Duodenal mucosa (tissue), 2 donors: ENCODE measurements at regions not wholly inside any gene's neighbourhood (a gene's known extent, or its start where the extent isn't known, plus 50 kb on each side); places are given as distances from the start of the nearest gene placed in this dataset.

Experiments
- H3K27ac ChIP-seq: one replicate; pipeline ENCODE4 v1.7.0; 2013; ENCODE audit warnings: low read depth, low read length
- H3K27me3 ChIP-seq, 2 donors: one replicate each; pipeline ENCODE4 v1.7.0; 2013; ENCODE audit warnings: low read length in 2 of 2, control low read depth in 1 of 2; ENCODE audit not compliant: insufficient read depth in 2 of 2, control insufficient read depth in 1 of 2
- H3K36me3 ChIP-seq, 2 donors: one replicate each; pipeline ENCODE4 v1.7.0; 2013; ENCODE audit warnings: low read length in 2 of 2, control low read depth in 1 of 2; ENCODE audit not compliant: insufficient read depth in 2 of 2, control insufficient read depth in 1 of 2
- H3K4me1 ChIP-seq, 2 donors: one replicate each; pipeline ENCODE4 v1.7.0; 2013; ENCODE audit warnings: low read length in 2 of 2, control low read depth in 1 of 2; ENCODE audit not compliant: insufficient read depth in 2 of 2, control insufficient read depth in 1 of 2
- H3K4me3 ChIP-seq, 2 donors: one replicate each; pipeline ENCODE4 v1.7.0; 2013; ENCODE audit warnings: low read length in 2 of 2, low read depth in 1 of 2
- H3K9ac ChIP-seq, 2 donors: one replicate each; pipeline ENCODE4 v1.7.0; 2013; ENCODE audit warnings: low read length in 2 of 2, low read depth in 1 of 2
- H3K9me3 ChIP-seq, 2 donors: one replicate each; pipeline ENCODE4 v1.7.0; 2013; ENCODE audit warnings: low read length in 2 of 2, control low read depth in 1 of 2; ENCODE audit not compliant: control insufficient read depth in 1 of 2

DNA sequence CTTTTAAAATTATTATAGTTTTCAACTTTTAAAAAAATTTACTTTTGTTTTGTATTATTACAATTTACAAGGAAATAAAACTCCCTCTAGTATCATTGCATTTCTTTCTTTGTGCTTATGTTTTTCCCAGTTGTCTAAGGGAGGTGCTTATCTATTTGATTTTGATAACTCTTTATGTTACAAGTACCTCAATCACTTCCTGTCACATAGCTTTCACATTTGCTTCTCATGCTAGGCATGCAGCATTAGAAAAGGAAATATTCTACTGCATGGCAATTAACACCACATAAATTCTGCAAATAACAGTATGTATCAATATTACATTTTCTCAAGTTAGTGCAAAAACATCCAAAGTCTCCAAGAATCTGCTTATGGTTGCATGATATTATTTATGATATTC lies 180.3 kb upstream of the HS3ST1 start:
- Histone ChIP-seq H3K9me3 (no peaks in the 10 kb centered on the region), H3K9ac (no peak overlapping the region), H3K4me1 (peaks cover 0 to 6% of the 10 kb centered on the region in 2 donors), H3K27ac (no peak overlapping the region), H3K36me3 (no peaks in the 10 kb centered on the region), H3K4me3 (no peak overlapping the region), H3K27me3 (no peaks in the 10 kb centered on the region)

DNA sequence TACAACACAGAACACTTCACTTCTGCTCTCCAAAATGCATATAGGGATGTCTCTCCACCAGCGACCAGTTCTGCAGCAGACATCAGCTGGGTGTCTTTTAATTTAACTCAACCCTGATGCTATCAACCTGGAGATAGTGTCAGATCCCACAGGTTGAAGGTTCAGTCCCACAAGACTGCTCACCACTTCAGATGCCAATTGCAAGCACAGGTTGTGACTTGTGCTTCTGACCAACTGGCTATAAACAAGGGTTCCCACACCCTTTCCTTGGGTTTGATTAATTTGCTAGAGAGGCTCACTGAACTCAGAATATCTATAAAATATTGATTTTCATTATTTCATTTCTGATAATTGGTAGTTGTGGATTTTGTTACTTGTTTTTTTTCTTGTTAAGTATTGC lies 177.4 kb upstream of the HS3ST1 start:
- Histone ChIP-seq H3K27ac (no peak overlapping the region), H3K9me3 (no peaks in the 10 kb centered on the region), H3K9ac (no peak overlapping the region), H3K4me1 (peaks cover 0 to 6% of the 10 kb centered on the region in 2 donors), H3K36me3 (no peaks in the 10 kb centered on the region), H3K4me3 (no peak overlapping the region), H3K27me3 (no peaks in the 10 kb centered on the region)

DNA sequence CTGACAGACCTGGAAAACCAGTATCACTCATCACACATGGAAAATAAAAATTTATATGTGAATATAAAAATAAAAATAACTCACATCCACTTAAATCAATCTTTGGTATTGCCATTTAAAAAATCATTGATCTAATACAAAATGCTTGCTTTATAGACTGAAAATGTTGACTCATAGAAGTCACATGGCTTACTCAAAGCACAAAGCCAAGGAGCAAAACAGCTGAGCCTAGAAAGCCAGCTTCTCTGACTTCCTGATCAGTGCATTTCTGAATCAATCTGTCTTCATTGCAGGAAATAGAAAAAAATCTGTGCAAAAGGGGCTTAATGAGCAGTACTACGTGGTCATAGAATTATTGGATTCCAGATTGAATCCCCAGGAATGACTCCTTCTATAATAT lies 176.9 kb upstream of the HS3ST1 start:
- Histone ChIP-seq H3K27me3 (no peaks in the 10 kb centered on the region), H3K9ac (no peak overlapping the region), H3K27ac (no peak overlapping the region), H3K4me3 (no peak overlapping the region), H3K4me1 (peaks cover 0 to 6% of the 10 kb centered on the region in 2 donors), H3K36me3 (no peaks in the 10 kb centered on the region), H3K9me3 (no peaks in the 10 kb centered on the region)

DNA sequence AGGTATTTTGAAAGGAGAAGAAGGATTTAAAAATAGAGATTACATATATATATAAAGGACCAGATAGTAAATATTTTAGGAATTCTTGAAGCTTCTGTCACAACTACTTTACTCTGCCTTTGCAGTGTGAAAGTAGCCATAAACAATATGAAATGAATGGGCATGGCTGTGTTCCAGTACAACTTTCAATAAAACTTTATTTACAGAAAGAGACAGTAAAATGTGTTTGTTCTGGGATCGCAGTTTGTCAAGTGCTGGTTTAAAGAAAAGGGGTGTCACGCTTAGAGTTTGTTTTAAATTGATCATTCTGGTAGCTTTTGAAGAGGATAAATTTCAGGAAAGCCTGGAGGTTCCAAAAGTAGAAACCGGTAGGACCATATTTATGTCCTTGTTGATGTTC lies 176.1 kb upstream of the HS3ST1 start:
- H3K4me3 ChIP-seq: no peak overlapping the region
- H3K9me3 ChIP-seq: no peaks in the 10 kb centered on the region
- H3K9ac ChIP-seq: no peak overlapping the region
- H3K4me1 ChIP-seq: peaks cover 0 to 6% of the 10 kb centered on the region in 2 donors
- no peaks in the 10 kb centered on the region for H3K36me3 ChIP-seq
- H3K27me3 ChIP-seq: no peaks in the 10 kb centered on the region
- H3K27ac ChIP-seq: no peak overlapping the region

DNA sequence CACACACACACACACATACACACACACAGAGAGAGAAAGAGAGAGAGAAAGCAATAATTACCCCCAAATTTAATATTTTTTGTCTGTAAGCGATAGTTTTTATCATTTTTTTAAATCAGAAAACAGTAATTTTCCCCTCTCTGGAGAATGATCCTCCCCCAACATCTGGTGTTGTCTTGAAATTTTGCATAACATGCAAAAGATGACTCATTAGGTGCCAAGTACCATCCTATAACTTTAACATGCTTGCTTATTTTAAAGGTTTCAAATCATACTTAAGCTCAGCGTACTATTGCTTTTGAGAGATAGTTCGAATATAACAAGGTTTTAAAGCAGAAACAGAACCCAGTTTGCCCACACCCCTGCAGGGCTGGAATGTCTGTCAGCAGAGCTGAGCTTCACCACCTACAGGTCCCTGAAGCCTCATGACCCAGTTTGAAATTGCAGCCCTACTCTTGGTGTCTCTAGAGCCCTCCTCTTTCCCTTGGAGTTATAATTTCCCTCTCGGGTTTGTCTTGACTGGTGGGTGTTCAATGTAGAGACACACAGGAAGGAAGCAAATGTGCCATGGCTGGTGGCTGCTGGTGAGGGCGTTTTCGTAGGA lies 175.0 kb upstream of the HS3ST1 start:
- no peaks in the 10 kb centered on the region for H3K9me3 ChIP-seq
- H3K9ac ChIP-seq: no peak overlapping the region
- no peaks in the 10 kb centered on the region for H3K27me3 ChIP-seq
- no peak overlapping the region for H3K27ac ChIP-seq
- no peaks in the 10 kb centered on the region for H3K36me3 ChIP-seq
- H3K4me3 ChIP-seq: no peak overlapping the region
- peaks cover 0 to 6% of the 10 kb centered on the region in 2 donors for H3K4me1 ChIP-seq

DNA sequence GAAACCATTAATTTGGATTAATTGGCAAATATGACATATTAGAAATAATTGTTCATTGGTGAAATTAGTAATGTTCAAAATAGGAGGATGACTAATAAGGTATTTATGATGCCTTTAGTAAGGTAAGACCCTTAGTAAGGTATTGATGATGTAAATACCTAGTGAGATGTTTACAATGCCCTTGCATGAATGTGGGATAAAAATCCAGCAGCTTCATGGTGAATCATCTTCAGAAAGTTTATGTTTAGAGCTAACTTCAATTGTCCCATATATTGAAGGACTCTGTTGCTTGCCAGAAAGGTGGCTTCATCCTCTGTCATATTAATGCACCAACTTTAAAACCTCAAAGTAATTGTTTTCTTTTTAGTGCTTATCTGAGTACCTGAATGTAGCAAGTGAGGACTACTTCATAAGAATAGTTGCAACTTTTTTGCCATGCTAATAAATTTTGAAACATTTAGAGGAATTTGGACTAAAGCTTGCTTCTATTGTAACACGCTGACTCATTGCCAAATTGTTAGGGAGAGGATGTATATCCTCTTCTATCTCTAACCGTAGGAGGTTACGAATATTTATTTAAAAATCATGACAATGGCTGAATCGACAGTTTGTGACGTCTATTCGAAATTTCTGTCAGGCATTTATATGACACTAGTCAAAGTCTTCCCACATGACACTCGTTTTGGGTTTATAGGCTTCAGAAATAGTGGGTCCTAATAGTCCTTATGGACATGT lies 174.1 kb upstream of the HS3ST1 start:
- Histone ChIP-seq H3K9ac (no peak overlapping the region), H3K4me1 (peaks cover 0 to 6% of the 10 kb centered on the region in 2 donors)

DNA sequence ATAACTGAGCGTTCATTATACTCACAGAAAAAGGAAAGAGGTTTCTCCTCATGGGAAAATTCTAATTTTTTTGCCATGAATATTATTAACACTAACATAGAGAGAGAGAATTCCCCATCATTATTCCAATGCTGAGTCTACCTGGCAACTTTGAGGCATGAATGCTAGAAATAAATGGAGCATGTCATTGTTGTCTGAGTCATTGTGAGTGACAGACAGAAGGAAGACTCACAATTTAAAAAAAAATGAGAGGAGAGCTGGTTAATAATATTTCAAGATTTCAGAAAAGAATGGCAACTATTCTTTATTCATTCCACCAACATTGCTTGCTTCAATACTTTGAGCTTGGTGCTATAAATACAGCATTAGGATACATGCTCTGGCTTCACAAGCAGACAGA lies 170.4 kb upstream of the HS3ST1 start:
- H3K27ac ChIP-seq: no peak overlapping the region

More for the DNA sequence above, 174.1 kb upstream of the HS3ST1 start:
- no peak overlapping the region for H3K27ac ChIP-seq
- no peak overlapping the region for H3K4me3 ChIP-seq
- no peaks in the 10 kb centered on the region for H3K9me3 ChIP-seq
- H3K36me3 ChIP-seq: no peaks in the 10 kb centered on the region
- no peaks in the 10 kb centered on the region for H3K27me3 ChIP-seq

DNA sequence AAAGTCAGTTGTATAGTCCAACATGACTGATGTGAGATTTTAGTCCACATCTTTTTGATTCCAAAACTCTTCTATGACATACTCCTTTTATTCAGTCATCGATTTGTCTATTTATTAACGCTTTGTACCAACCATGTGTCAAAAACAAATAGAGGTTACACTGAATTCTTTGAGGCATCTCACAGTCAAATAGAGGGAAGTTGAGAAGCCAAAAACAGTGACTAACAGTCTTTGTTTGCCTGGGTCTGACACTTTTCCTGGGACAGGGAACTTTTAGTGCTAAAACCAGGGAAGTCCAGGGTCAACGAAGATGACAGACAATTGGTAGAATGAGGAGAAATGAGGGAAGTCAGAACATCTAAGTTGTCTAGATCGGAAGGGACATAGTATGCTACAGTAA lies 169.9 kb upstream of the HS3ST1 start:
- no peak overlapping the region for H3K27ac ChIP-seq
- peaks cover 0 to 6% of the 10 kb centered on the region in 2 donors for H3K4me1 ChIP-seq
- H3K36me3 ChIP-seq: no peaks in the 10 kb centered on the region
- no peaks in the 10 kb centered on the region for H3K9me3 ChIP-seq
- H3K4me3 ChIP-seq: no peak overlapping the region
- no peaks in the 10 kb centered on the region for H3K27me3 ChIP-seq
- no peak overlapping the region for H3K9ac ChIP-seq

More for the DNA sequence above, 170.4 kb upstream of the HS3ST1 start:
- Histone ChIP-seq H3K36me3 (no peaks in the 10 kb centered on the region), H3K27me3 (no peaks in the 10 kb centered on the region), H3K9ac (no peak overlapping the region), H3K4me3 (no peak overlapping the region), H3K4me1 (peaks cover 0 to 6% of the 10 kb centered on the region in 2 donors), H3K9me3 (no peaks in the 10 kb centered on the region)

DNA sequence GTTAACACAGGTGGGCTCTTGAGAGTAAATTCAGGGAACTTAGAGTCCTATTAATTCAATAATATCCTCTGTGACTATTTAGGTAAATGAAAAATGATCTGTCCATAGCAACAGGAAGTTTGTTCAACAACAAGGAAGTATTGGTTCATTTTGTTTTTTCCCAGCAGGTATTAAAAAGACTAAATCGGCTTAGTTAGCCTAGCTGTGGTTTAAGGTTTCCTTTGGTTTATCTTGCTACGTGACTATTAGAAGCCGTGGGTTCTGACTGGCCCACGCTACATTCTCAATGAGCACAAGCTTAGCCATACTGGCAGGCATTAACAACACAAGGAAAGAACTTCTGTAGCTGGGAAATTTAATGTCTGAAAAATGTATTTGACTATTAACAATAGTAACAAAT lies 168.8 kb upstream of the HS3ST1 start:
- Histone ChIP-seq H3K36me3 (no peaks in the 10 kb centered on the region), H3K27ac (no peak overlapping the region), H3K27me3 (no peaks in the 10 kb centered on the region), H3K9me3 (no peaks in the 10 kb centered on the region), H3K4me1 (peaks cover 0 to 6% of the 10 kb centered on the region in 2 donors), H3K4me3 (no peak overlapping the region), H3K9ac (no peak overlapping the region)

DNA sequence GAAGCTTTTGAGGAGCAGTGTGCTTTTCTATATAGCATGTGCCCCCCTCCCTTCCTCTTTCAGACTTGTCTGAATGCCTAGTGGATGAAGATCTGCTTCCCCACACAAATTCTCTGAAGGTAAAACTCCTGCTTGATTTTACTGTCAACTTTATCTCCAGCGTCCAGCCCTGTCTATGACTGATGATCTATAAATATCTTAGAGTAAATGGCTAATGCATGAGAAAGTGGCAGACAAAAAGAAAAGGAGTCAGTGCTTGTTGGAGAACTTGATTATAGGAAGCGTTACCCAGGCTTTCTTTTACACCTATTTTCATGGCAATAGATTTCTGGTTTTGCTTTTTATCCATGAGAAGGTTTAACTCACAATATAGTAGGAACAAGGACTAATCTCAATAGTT lies 168.3 kb upstream of the HS3ST1 start:
- Histone ChIP-seq H3K9me3 (no peaks in the 10 kb centered on the region), H3K4me1 (peaks cover 0 to 6% of the 10 kb centered on the region in 2 donors), H3K27ac (no peak overlapping the region), H3K9ac (no peak overlapping the region), H3K27me3 (no peaks in the 10 kb centered on the region), H3K4me3 (no peak overlapping the region), H3K36me3 (no peaks in the 10 kb centered on the region)
